ENCODE measurements at regions not wholly inside any gene's neighbourhood (a gene's known extent, or its start where the extent isn't known, plus 50 kb on each side); places are given as distances from the start of the nearest gene placed in this dataset.

DNA sequence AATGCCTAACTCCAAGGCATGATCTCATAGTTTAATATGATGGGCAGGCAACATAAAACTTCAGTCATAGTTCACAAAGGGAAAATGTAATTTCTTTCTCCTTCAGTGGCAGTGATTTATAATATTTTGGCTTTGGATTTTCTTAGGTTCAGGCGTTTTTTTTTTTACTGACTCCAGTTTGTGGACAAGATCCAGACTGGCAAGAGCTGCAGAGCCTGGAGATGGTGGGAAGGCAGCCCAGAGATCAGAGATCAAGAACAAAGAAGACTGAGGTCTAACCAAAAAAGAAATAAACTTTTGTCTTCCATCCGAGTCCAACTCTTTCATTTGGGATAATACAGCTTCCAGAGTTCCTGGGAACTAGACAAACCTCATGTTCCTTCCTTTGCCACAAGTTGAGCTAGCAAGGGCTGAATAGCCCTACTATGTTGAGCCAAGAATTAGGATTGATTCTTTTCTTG is 215.3 kb upstream of the SETBP1 start:
- intact Hi-C loops (cut with DNase I) = no loop called here
- TF ChIP-seq CTCF (IDR thresholded peaks at IDR 0.05) = no peak
- Histone ChIP-seq H3K27me3 (ENCODE audit: low read depth) (no peaks in the 10 kb centered on the region), H3K27ac (no peak overlapping the region), H3K9me3 (no peaks in the 10 kb centered on the region), H3K4me1 (no peaks in the 10 kb centered on the region), H3K4me3 (no peak overlapping the region), H3K36me3 (no peaks in the 10 kb centered on the region)
- DNase-seq (no peak), ATAC-seq (no peak)

DNA sequence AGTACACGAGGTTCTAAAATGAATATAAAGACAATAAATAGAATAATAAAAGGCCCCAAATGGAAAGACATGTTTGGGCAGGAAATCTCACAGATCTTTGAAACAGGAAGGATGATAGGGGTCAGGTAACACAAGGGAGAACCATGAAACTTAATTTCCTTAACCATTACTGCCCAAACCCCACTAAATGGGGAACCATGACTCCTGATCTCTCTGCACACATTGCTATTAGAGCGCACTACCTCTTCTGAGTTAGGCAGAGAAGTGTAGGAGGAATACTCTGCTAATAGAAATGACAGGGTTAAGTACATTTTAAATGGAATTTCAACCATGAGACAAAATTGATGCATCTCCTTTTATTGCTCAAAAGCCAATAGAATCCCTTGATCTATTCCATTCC is 213.7 kb upstream of the SETBP1 start:
- no peak for DNase-seq
- no peak for TF ChIP-seq CTCF (IDR thresholded peaks at IDR 0.05)
- no peaks in the 10 kb centered on the region for H3K27me3 ChIP-seq (ENCODE audit: low read depth)
- no peaks in the 10 kb centered on the region for H3K9me3 ChIP-seq
- intact Hi-C loops (cut with DNase I) = no loop called here
- no peak overlapping the region for H3K4me3 ChIP-seq
- H3K27ac ChIP-seq = no peak overlapping the region
- ATAC-seq = no peak
- H3K4me1 ChIP-seq = no peaks in the 10 kb centered on the region
- no peaks in the 10 kb centered on the region for H3K36me3 ChIP-seq

GRCh38 chr18:44467718-44468117 is 213.0 kb upstream of the SETBP1 start:
- no peaks in the 10 kb centered on the region for H3K27me3 ChIP-seq (ENCODE audit: low read depth)
- H3K36me3 ChIP-seq = no peaks in the 10 kb centered on the region
- no peaks in the 10 kb centered on the region for H3K4me1 ChIP-seq
- no peaks in the 10 kb centered on the region for H3K9me3 ChIP-seq
- intact Hi-C loops (cut with DNase I) = no loop called here
- no peak overlapping the region for H3K27ac ChIP-seq
- ATAC-seq (no peak), DNase-seq (no peak)
- no peak for TF ChIP-seq CTCF (IDR thresholded peaks at IDR 0.05)
- no peak overlapping the region for H3K4me3 ChIP-seq

- Histone ChIP-seq H3K27me3 (ENCODE audit: low read depth) (no peaks in the 10 kb centered on the region), H3K4me3 (no peak overlapping the region), H3K27ac (no peak overlapping the region), H3K36me3 (no peaks in the 10 kb centered on the region), H3K9me3 (no peaks in the 10 kb centered on the region), H3K4me1 (no peaks in the 10 kb centered on the region)
- peak in 1 of 2 donors; percentile 29 for ATAC-seq
- no peak for TF ChIP-seq CTCF (IDR thresholded peaks at IDR 0.05)
- intact Hi-C loops (cut with DNase I) = no loop called here
- no peak for DNase-seq
Measured at GRCh38 chr18:44473394-44474066, 207.2 kb upstream of the SETBP1 start.

DNA sequence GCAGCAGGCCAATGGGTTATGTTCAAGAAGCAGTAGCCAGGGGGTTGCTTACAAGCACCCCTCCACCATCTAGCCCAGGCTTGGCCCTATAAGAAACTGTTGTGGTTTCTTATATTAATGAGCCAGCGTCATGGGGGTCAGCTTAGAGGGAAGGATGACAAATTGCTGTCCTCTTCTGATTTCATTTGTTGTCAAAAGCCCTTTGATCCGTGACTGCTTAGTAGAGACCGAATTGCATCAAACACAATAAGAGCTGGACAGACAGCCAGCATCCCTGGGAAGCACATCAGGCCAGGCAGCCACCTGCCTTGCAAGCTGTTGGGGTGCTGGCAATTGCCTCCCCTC is 206.6 kb upstream of the SETBP1 start:
- TF ChIP-seq CTCF (IDR thresholded peaks at IDR 0.05) = no peak
- Histone ChIP-seq H3K36me3 (no peaks in the 10 kb centered on the region), H3K27ac (no peak overlapping the region), H3K4me3 (no peak overlapping the region), H3K9me3 (no peaks in the 10 kb centered on the region), H3K4me1 (no peaks in the 10 kb centered on the region), H3K27me3 (ENCODE audit: low read depth) (no peaks in the 10 kb centered on the region)
- intact Hi-C loops (cut with DNase I) = no loop called here
- DNase-seq = no peak
- ATAC-seq = no peak

Measured in lower lobe of right lung (tissue), 2 donors.